ENCODE measurements at regions not wholly inside any gene's neighbourhood (a gene's known extent, or its start where the extent isn't known, plus 50 kb on each side); places are given as distances from the start of the nearest gene placed in this dataset.

DNA sequence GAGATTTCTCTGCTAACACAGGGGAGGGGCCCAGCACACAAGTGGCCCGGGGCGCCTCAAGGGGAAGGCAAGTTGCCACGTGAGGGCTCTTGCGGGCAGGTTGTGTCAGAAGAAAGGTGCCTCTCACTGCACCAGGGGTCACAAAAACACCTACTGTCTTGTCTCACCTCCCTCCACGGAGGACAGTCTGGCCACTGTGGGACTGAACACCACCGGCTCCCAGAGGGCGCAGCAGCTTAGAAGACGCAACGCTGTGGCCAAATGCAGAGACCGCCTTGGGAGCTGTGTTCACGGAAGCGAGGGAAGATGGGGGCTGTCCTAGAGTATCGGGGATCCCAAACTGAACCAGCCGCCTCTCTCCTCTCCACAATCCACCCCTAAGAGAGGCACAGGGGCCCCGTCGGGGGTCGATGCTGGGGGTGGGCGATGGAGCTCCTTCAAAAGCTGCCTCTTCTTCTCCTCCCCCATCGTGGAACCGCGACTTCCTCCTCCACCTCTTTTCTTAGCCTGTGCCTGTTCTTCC is 177.5 kb downstream of the FOXO1 start:
- Histone ChIP-seq H3K27ac (no peak overlapping the region), H3K27me3 (ENCODE audit: insufficient read depth in 3 of 3, low read length in 2 of 3) (no peaks in the 10 kb centered on the region), H3K36me3 (ENCODE audit: insufficient read depth in 1 of 2, low read depth in 1 of 2) (no peaks in the 10 kb centered on the region), H3K4me3 (no peak overlapping the region), H3K4me1 (no peaks in the 10 kb centered on the region), H3K9me3 (no peaks in the 10 kb centered on the region)
- TF ChIP-seq, protein P1, sequence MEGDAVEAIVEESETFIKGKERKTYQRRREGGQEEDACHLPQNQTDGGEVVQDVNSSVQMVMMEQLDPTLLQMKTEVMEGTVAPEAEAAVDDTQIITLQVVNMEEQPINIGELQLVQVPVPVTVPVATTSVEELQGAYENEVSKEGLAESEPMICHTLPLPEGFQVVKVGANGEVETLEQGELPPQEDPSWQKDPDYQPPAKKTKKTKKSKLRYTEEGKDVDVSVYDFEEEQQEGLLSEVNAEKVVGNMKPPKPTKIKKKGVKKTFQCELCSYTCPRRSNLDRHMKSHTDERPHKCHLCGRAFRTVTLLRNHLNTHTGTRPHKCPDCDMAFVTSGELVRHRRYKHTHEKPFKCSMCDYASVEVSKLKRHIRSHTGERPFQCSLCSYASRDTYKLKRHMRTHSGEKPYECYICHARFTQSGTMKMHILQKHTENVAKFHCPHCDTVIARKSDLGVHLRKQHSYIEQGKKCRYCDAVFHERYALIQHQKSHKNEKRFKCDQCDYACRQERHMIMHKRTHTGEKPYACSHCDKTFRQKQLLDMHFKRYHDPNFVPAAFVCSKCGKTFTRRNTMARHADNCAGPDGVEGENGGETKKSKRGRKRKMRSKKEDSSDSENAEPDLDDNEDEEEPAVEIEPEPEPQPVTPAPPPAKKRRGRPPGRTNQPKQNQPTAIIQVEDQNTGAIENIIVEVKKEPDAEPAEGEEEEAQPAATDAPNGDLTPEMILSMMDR (IDR thresholded peaks at IDR 0.05): no peak
- DNase-seq (no peak), ATAC-seq (no peak)
- WGBS, 3 donors: 95 to 98% (median 96%) methylated on average over 20 to 21 of the region's 21 CpGs
- intact Hi-C loops (cut with DNase I): no loop called here

DNA sequence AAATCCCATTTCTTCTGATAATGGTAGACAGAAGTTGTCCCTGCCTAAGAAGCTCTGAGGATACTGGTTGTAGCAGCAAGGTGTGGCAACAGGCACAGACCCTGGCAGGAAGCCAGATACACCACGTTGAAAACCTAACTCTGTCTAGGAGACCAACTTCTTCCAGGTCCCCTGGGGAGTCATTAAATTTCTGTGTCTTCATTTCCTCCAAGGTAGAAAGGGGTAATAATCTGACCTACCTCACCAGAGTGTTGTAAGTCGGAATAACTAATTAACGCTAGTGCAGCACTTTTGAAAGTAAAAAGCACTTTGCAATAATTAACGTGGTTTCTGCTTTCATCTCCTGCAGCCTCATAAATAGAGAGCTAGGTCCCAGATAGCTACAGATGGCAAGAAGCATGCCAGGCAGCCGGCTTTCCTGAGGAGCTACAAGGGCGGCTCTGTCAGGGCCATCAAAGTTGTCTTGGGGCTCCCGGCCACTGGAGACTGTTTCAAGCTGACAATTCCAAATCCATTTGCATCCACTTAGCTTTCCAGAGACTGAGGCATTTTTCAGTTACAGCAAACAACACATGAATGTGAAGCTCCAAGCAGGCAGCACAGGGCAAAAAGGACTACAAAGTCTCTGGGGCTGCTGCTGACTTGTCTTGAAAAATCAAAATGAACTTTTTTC is 176.2 kb downstream of the FOXO1 start:
- Histone ChIP-seq H3K4me1 (no peaks in the 10 kb centered on the region), H3K4me3 (no peak overlapping the region), H3K27me3 (ENCODE audit: insufficient read depth in 3 of 3, low read length in 2 of 3) (no peaks in the 10 kb centered on the region), H3K36me3 (ENCODE audit: insufficient read depth in 1 of 2, low read depth in 1 of 2) (no peaks in the 10 kb centered on the region), H3K9me3 (no peaks in the 10 kb centered on the region), H3K27ac (no peak overlapping the region)
- TF ChIP-seq, protein P1 (IDR thresholded peaks at IDR 0.05): no peak
- no peak for DNase-seq
- WGBS, 3 donors: 66 to 78% (median 68%) methylated on average over 7 of the region's 7 CpGs
- intact Hi-C loops (cut with DNase I): no loop called here
- ATAC-seq: no peak

GRCh38 chr13:40492511-40492910 is 173.9 kb downstream of the FOXO1 start:
- no peak overlapping the region for H3K27ac ChIP-seq

DNA sequence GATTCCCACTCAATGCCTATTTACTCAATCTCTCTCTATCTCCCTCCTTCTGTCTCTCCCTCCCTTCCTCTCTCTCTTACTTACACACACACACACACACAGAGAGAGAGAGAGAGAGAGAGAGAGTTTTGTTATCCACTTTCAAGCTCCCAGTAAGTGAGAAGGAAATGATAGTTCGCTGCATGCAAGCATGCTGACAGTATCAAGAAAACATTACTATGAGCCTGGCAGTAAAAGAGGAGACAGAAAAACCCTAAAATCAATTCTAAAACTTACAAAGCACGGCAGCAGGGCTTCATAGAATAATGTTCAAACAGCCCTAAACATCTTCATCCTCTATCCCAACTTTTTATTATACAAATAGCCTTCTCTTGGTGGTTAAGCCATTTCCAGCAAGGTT is 171.9 kb downstream of the FOXO1 start:
- Histone ChIP-seq H3K9me3 (no peaks in the 10 kb centered on the region), H3K27me3 (ENCODE audit: insufficient read depth in 3 of 3, low read length in 2 of 3) (no peaks in the 10 kb centered on the region), H3K27ac (no peak overlapping the region), H3K4me3 (no peak overlapping the region), H3K36me3 (ENCODE audit: insufficient read depth in 1 of 2, low read depth in 1 of 2) (no peaks in the 10 kb centered on the region), H3K4me1 (peaks cover 11% of the 10 kb centered on the region)
- ATAC-seq: no peak
- TF ChIP-seq, protein P1 (IDR thresholded peaks at IDR 0.05): no peak
- DNase-seq: no peak
- intact Hi-C loops (cut with DNase I): no loop called here
- WGBS, 3 donors: 53 to 73% (median 55%) methylated on average over 2 of the region's 2 CpGs

More at GRCh38 chr13:40492511-40492910, 173.9 kb downstream of the FOXO1 start:
- DNase-seq (no peak), ATAC-seq (peak in 3 of 4 donors; percentile 59 to 72 (median 72))
- WGBS, 3 donors: 33 to 54% (median 45%) methylated on average over 9 of the region's 9 CpGs
- Histone ChIP-seq H3K4me1 (peaks cover 11% of the 10 kb centered on the region), H3K36me3 (ENCODE audit: insufficient read depth in 1 of 2, low read depth in 1 of 2) (no peaks in the 10 kb centered on the region), H3K4me3 (no peak overlapping the region), H3K9me3 (no peaks in the 10 kb centered on the region), H3K27me3 (ENCODE audit: insufficient read depth in 3 of 3, low read length in 2 of 3) (no peaks in the 10 kb centered on the region)
- intact Hi-C loops (cut with DNase I): no loop called here
- TF ChIP-seq, protein P1 (IDR thresholded peaks at IDR 0.05): no peak
